ENCODE measurements at regions not wholly inside any gene's neighbourhood (a gene's known extent, or its start where the extent isn't known, plus 50 kb on each side); places are given as distances from the start of the nearest gene placed in this dataset.
A peak's percentile ranks its signal among the peaks of the same experiment; 100 is the strongest.

DNA sequence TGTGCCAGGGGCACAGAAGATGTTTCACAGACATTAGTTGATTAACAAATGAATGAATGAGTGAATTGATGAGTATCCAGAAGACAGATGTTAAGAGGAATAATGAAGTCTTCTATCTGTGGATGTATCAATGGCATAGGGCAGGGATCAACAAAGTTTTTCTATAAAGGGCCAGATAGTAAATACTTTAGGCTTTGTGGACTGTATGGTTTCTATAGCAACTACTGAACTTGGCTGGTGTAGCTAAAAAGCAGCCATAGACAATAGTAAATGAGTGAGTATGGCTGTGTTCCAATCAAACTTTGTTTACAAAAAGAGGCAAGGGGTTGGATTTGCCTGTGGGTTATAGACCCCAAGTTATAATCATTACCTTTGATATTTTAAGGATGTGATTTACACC lies 144.0 kb downstream of the PRL start:
- no peak overlapping the region for H3K9ac ChIP-seq (ENCODE audit: low read depth, low read length)
- no peaks in the 10 kb centered on the region for H4K20me1 ChIP-seq (ENCODE audit: insufficient read depth, low read length)
- H3K9me3 ChIP-seq (ENCODE audit: insufficient read depth, low read length, severe bottlenecking): no peaks in the 10 kb centered on the region
- peaks cover 50% of the 10 kb centered on the region for H3K79me2 ChIP-seq (ENCODE audit: insufficient read depth, low read length)
- peaks cover 3% of the 10 kb centered on the region; the same call in 1 of the 2 replicates for H3K36me3 ChIP-seq (ENCODE audit: insufficient read depth, low read length)
- peaks cover 77% of the 10 kb centered on the region for H3K4me1 ChIP-seq (ENCODE audit: insufficient read depth, low read length)
- peak overlapping the region; percentile 15; the same call in 1 of the 2 replicates for H3K27ac ChIP-seq (ENCODE audit: low read length)
- H3K4me2 ChIP-seq (ENCODE audit: insufficient read depth, low read length): no peak overlapping the region
- no peaks in the 10 kb centered on the region for H3K27me3 ChIP-seq (ENCODE audit: insufficient read depth, low read length, poor library complexity)
- TF ChIP-seq EZH2 (IDR thresholded peaks at IDR 0.05; ENCODE audit: borderline replicate concordance, low read depth, low read length, severe bottlenecking): no peak
- TF ChIP-seq, protein P1, sequence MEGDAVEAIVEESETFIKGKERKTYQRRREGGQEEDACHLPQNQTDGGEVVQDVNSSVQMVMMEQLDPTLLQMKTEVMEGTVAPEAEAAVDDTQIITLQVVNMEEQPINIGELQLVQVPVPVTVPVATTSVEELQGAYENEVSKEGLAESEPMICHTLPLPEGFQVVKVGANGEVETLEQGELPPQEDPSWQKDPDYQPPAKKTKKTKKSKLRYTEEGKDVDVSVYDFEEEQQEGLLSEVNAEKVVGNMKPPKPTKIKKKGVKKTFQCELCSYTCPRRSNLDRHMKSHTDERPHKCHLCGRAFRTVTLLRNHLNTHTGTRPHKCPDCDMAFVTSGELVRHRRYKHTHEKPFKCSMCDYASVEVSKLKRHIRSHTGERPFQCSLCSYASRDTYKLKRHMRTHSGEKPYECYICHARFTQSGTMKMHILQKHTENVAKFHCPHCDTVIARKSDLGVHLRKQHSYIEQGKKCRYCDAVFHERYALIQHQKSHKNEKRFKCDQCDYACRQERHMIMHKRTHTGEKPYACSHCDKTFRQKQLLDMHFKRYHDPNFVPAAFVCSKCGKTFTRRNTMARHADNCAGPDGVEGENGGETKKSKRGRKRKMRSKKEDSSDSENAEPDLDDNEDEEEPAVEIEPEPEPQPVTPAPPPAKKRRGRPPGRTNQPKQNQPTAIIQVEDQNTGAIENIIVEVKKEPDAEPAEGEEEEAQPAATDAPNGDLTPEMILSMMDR (IDR thresholded peaks at IDR 0.05; ENCODE audit: borderline replicate concordance, extremely low read depth, low read length, poor library complexity, severe bottlenecking): no peak
- DNase-seq: no peak
- no peak for ATAC-seq (ENCODE audit: insufficient read depth, low read depth)
- no peak overlapping the region for H2AFZ ChIP-seq (ENCODE audit: low read depth, low read length)
- H3K4me3 ChIP-seq (ENCODE audit: low read depth in 1 of 2, low read length in 2 of 2): no peak overlapping the region

DNA sequence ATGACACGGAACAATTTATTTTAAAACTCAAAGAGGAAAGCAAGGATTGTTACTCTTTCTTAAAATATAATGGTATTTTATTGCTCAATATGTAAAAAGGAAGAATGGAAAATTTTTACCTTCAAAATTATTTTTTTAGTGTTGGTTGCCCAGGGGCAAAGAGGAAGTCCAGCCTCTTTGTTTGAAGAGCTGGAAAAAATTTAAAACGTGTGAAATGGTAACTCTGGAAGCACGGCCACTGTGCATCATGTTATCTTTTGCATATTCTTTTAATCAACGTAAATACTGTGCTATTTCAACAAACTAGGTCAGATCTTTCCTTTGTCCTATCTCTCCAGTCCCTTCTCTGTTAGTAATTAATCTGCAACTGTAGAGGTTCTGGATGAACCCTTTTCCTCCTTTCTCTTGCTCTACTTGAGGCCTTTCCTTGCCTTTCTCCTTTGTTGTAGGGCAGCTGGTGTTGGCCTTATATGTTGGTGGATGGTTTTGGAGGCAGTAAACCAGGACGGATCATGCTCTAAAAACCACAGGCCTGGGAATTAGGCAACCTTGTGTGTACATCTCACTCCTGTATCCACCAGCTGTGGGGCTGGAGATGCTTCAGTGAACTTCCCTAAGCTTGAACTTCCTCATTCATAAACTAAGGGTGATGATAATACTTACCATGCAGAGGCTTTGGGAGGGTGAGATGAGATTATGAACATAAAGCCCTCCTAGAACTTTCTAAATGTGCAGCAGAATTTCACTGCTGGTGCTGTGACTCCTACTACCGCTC lies 143.3 kb downstream of the PRL start:
- Histone ChIP-seq H3K4me1 (ENCODE audit: insufficient read depth, low read length) (peaks cover 70% of the 10 kb centered on the region), H3K4me3 (ENCODE audit: low read depth in 1 of 2, low read length in 2 of 2) (no peak overlapping the region), H3K79me2 (ENCODE audit: insufficient read depth, low read length) (peaks cover 43% of the 10 kb centered on the region), H3K36me3 (ENCODE audit: insufficient read depth, low read length) (peaks cover 3% of the 10 kb centered on the region; the same call in 1 of the 2 replicates), H3K9me3 (ENCODE audit: insufficient read depth, low read length, severe bottlenecking) (no peaks in the 10 kb centered on the region), H3K4me2 (ENCODE audit: insufficient read depth, low read length) (no peak overlapping the region), H3K27ac (ENCODE audit: low read length) (no peak overlapping the region), H3K27me3 (ENCODE audit: insufficient read depth, low read length, poor library complexity) (no peaks in the 10 kb centered on the region), H4K20me1 (ENCODE audit: insufficient read depth, low read length) (no peaks in the 10 kb centered on the region), H2AFZ (ENCODE audit: low read depth, low read length) (no peak overlapping the region), H3K9ac (ENCODE audit: low read depth, low read length) (no peak overlapping the region)
- ATAC-seq (ENCODE audit: insufficient read depth, low read depth): no peak
- TF ChIP-seq, protein P1 (IDR thresholded peaks at IDR 0.05; ENCODE audit: borderline replicate concordance, extremely low read depth, low read length, poor library complexity, severe bottlenecking): no peak
- TF ChIP-seq EZH2 (IDR thresholded peaks at IDR 0.05; ENCODE audit: borderline replicate concordance, low read depth, low read length, severe bottlenecking): no peak
- DNase-seq: no peak

DNA sequence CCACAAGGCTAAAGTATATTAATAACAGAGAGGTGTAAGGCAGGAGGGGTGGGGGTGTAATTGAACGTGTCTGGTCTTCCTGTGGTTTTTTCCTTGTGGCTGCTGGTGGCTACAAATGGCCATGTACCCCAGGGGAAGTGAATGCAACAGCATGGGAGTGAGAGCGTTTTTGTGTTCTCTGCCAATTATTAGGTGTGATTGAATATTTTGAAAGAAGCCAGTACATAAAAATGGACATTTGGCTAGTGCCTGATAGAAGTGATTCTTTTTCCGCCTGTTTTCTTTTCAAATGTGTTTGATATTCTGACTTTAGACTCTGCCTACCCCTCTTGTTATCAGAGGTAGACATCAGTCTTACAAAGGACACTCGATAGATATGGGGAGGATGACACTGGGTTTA lies 141.3 kb downstream of the PRL start:
- H3K9ac ChIP-seq (ENCODE audit: low read depth, low read length): no peak overlapping the region
- no peak overlapping the region for H3K4me3 ChIP-seq (ENCODE audit: low read depth in 1 of 2, low read length in 2 of 2)
- H3K4me1 ChIP-seq (ENCODE audit: insufficient read depth, low read length): peaks cover 50% of the 10 kb centered on the region
- no peaks in the 10 kb centered on the region for H4K20me1 ChIP-seq (ENCODE audit: insufficient read depth, low read length)
- TF ChIP-seq EZH2 (IDR thresholded peaks at IDR 0.05; ENCODE audit: borderline replicate concordance, low read depth, low read length, severe bottlenecking): no peak
- TF ChIP-seq, protein P1 (IDR thresholded peaks at IDR 0.05; ENCODE audit: borderline replicate concordance, extremely low read depth, low read length, poor library complexity, severe bottlenecking): no peak
- peaks cover 23% of the 10 kb centered on the region for H3K79me2 ChIP-seq (ENCODE audit: insufficient read depth, low read length)
- H2AFZ ChIP-seq (ENCODE audit: low read depth, low read length): no peak overlapping the region
- H3K9me3 ChIP-seq (ENCODE audit: insufficient read depth, low read length, severe bottlenecking): no peaks in the 10 kb centered on the region
- H3K36me3 ChIP-seq (ENCODE audit: insufficient read depth, low read length): no peaks in the 10 kb centered on the region
- no peak overlapping the region for H3K4me2 ChIP-seq (ENCODE audit: insufficient read depth, low read length)
- DNase-seq (no peak), ATAC-seq (ENCODE audit: insufficient read depth, low read depth) (0 out of 3 replicates have a peak, but pooled peaks have one; percentile 37)
- no peaks in the 10 kb centered on the region for H3K27me3 ChIP-seq (ENCODE audit: insufficient read depth, low read length, poor library complexity)
- no peak overlapping the region for H3K27ac ChIP-seq (ENCODE audit: low read length)
